Prostate gland (tissue), 2 donors: ENCODE measurements at regions not wholly inside any gene's neighbourhood (a gene's known extent, or its start where the extent isn't known, plus 50 kb on each side); places are given as distances from the start of the nearest gene placed in this dataset.

Source experiments
- DNase-seq: peaks from one replicate; pipeline ENCODE4 v3.0.0-alpha.2; 2019; ENCODE audit warnings: low spot score
- H3K27ac ChIP-seq, 2 donors: fragments of 200-600 bp; sonication (generic); 2 replicates each; pipeline ENCODE4 v1.5.1; 2017 to 2019
- H3K27me3 ChIP-seq: fragments of 200-600 bp; sonication (generic); replicated peaks from 2 replicates; pipeline ENCODE4 v1.5.1; 2019; ENCODE audit not compliant: insufficient read depth
- H3K36me3 ChIP-seq, 2 donors: fragments of 200-600 bp; sonication (generic); 1 replicate in 1 of 2; 2 replicates in 1 of 2; pipeline versions ENCODE4 v1.5.1 to v1.8.1; 2017 to 2019
- H3K4me1 ChIP-seq: fragments of 200-600 bp; sonication (generic); replicated peaks from 2 replicates; pipeline ENCODE4 v1.5.1; 2019
- H3K4me3 ChIP-seq, 2 donors: fragments of 200-600 bp; sonication (generic); 2 replicates each; pipeline ENCODE4 v1.5.1; 2017 to 2019
- H3K9me3 ChIP-seq: fragments of 200-600 bp; sonication (generic); 2 replicates; pipeline ENCODE4 v1.5.1; 2017
- POLR2A ChIP-seq: fragments of 450-650 bp; IDR thresholded peaks from one replicate; pipeline ENCODE4 v1.6.1; 2016; ENCODE audit warnings: antibody characterized with exemption, mild to moderate bottlenecking
- POLR2AphosphoS5 ChIP-seq: sonication (generic); formaldehyde crosslinking; IDR thresholded peaks from one replicate; pipeline ENCODE4 v1.6.1; 2017; ENCODE audit warnings: antibody characterized with exemption
- WGBS: methylation state at CpG from one replicate; pipeline ENCODE4 v1.1.5; 2018; 5-methylcytosine and 5-hydroxymethylcytosine counted together
- intact Hi-C: fragments of 100-400 bp; cut with DNase I; formaldehyde crosslinking; loops from one replicate; pipeline ENCODE4 v1.14.2; 2022
- TF ChIP-seq, protein P1 (sequence below), 4 experiments: fragments of 200-600 bp in 2 of 4; fragments of 450-650 bp in 2 of 4; sonication (generic) in 2 of 4; IDR thresholded peaks; 1 replicate in 3 of 4; 2 replicates in 1 of 4; pipeline ENCODE4 v1.5.1; 2016 to 2019; ENCODE audit warnings: antibody characterized with exemption in 4 of 4, mild to moderate bottlenecking in 2 of 4, moderate library complexity in 2 of 4

DNA sequence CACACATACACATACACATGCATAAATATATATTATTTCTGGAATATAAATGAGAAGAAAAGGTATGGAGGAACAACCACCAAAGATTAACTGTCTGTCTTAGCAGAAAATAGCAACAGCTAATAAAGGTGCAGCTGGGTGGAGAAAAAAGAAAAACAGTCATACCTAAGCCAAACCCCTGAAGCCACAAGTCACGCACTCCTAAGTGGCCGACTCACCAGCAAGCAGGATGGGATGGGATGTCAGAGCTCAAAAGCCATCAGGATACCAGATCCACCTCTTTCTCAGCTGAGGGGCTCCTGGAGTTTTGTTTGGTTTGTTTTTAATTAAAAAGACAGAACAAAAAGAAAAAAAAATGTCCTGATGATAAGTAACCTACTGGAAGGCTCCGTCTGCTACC lies 64.7 kb upstream of the HIVEP3 start:
- intact Hi-C loops, result no loop called here
- Histone ChIP-seq H3K36me3 (no peaks in the 10 kb centered on the region), H3K9me3 (no peaks in the 10 kb centered on the region), H3K4me3 (no peak overlapping the region), H3K4me1 (no peaks in the 10 kb centered on the region), H3K27ac (no peak overlapping the region), H3K27me3 (no peaks in the 10 kb centered on the region)
- TF ChIP-seq, protein P1, sequence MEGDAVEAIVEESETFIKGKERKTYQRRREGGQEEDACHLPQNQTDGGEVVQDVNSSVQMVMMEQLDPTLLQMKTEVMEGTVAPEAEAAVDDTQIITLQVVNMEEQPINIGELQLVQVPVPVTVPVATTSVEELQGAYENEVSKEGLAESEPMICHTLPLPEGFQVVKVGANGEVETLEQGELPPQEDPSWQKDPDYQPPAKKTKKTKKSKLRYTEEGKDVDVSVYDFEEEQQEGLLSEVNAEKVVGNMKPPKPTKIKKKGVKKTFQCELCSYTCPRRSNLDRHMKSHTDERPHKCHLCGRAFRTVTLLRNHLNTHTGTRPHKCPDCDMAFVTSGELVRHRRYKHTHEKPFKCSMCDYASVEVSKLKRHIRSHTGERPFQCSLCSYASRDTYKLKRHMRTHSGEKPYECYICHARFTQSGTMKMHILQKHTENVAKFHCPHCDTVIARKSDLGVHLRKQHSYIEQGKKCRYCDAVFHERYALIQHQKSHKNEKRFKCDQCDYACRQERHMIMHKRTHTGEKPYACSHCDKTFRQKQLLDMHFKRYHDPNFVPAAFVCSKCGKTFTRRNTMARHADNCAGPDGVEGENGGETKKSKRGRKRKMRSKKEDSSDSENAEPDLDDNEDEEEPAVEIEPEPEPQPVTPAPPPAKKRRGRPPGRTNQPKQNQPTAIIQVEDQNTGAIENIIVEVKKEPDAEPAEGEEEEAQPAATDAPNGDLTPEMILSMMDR (IDR thresholded peaks at IDR 0.05), result no peak
- TF ChIP-seq POLR2AphosphoS5, result no peak
- TF ChIP-seq POLR2A, result no peak
- WGBS, result 93% methylated on average over 3 of the region's 3 CpGs
- no peak for DNase-seq

- Histone ChIP-seq H3K27ac (no peak overlapping the region), H3K27me3 (no peaks in the 10 kb centered on the region), H3K36me3 (no peaks in the 10 kb centered on the region), H3K9me3 (no peaks in the 10 kb centered on the region), H3K4me3 (no peak overlapping the region), H3K4me1 (no peaks in the 10 kb centered on the region)
- 64% methylated on average over 3 of the region's 3 CpGs for WGBS
- intact Hi-C loops, result no loop called here
- no peak for TF ChIP-seq POLR2A
- TF ChIP-seq, protein P1 (IDR thresholded peaks at IDR 0.05), result no peak
- no peak for TF ChIP-seq POLR2AphosphoS5
- no peak for DNase-seq
Measured at GRCh38 chr1:41981796-41982195, 63.1 kb upstream of the HIVEP3 start.

DNA sequence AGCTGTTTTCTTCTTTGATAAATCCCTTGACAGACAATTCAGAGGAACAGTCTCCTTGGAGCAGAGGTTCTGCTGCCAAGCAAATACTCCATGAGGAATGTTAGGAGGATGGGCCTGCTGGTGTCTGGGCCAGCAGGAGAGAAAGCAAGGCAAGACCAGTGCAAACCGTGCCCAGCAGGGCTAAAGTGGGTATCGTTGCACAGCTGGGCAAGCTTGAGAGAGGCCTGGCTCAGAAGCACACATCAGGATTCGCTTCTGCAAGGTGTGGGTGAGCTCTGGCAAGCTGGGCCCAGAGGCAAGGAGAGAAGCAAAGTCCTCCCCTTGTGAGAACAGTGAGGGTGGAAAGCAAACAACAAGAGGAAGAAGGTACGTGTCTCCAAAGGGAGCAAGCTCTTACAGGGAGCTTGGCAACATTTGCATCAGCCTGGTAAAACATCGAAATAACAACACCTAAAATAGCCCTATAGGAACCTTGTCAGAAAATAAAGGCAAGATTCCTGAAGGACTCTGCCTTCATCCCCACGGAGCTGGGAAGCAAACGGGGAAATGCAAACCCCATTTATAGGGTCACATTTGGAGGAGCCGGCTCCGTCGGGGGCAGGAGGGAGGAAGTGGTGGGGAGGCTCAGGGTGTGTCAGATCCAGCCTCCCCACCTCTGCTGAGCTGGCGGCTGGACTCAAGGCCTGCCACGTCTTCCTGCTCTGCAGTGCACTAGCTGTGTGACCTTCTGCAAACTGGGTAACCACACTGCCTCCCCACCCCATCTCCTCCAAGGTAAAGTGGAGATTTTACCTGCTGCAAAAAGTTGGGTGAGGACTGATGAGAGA lies 62.3 kb upstream of the HIVEP3 start:
- Histone ChIP-seq H3K27ac (no peak overlapping the region), H3K4me3 (no peak overlapping the region), H3K4me1 (no peaks in the 10 kb centered on the region), H3K9me3 (no peaks in the 10 kb centered on the region), H3K27me3 (no peaks in the 10 kb centered on the region), H3K36me3 (no peaks in the 10 kb centered on the region)
- DNase-seq, result no peak
- intact Hi-C loops, result no loop called here
- WGBS, result 56% methylated on average over 12 of the region's 12 CpGs
- TF ChIP-seq, protein P1 (IDR thresholded peaks at IDR 0.05), result no peak
- TF ChIP-seq POLR2A, result no peak
- no peak for TF ChIP-seq POLR2AphosphoS5

- Histone ChIP-seq H3K4me3 (no peak overlapping the region), H3K27ac (no peak overlapping the region), H3K9me3 (no peaks in the 10 kb centered on the region), H3K27me3 (no peaks in the 10 kb centered on the region), H3K36me3 (no peaks in the 10 kb centered on the region), H3K4me1 (no peaks in the 10 kb centered on the region)
- no peak for TF ChIP-seq POLR2A
- no peak for TF ChIP-seq POLR2AphosphoS5
- TF ChIP-seq, protein P1 (IDR thresholded peaks at IDR 0.05), result no peak
- DNase-seq, result no peak
- intact Hi-C loops, result no loop called here
- WGBS, result 94% methylated on average over 4 of the region's 4 CpGs
Measured at GRCh38 chr1:41978986-41979385, 60.3 kb upstream of the HIVEP3 start.

DNA sequence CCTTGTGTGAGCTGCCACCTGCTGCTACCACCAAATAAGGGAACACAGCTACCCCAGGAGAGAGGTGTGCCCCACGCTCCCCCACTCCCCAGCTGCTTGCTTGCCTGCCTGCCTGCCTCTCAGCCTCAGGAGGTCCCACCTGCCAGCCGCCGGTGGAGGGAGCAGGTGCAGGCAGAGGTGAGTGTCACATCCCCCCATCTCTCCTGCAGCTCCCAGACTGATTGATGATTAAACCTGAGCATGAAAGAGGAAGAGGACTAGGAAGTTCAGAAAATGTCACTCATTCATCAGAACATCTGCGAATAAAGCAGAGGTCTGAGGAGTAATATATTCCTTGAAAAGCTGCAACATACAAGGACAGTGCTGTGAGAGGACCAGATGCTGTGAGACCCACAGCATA lies 58.6 kb upstream of the HIVEP3 start:
- TF ChIP-seq POLR2A (no peak), POLR2AphosphoS5 (no peak)
- TF ChIP-seq, protein P1 (IDR thresholded peaks at IDR 0.05), result no peak
- intact Hi-C loops, result no loop called here
- Histone ChIP-seq H3K36me3 (no peaks in the 10 kb centered on the region), H3K4me1 (no peaks in the 10 kb centered on the region), H3K4me3 (no peak overlapping the region), H3K27me3 (no peaks in the 10 kb centered on the region), H3K9me3 (no peaks in the 10 kb centered on the region), H3K27ac (no peak overlapping the region)
- 78% methylated on average over 4 of the region's 4 CpGs for WGBS
- DNase-seq, result no peak
